NT2/D1 (cell line): ENCODE measurements at regions not wholly inside any gene's neighbourhood (a gene's known extent, or its start where the extent isn't known, plus 50 kb on each side); places are given as distances from the start of the nearest gene placed in this dataset.

Experiments
- SUZ12 ChIP-seq: IDR thresholded peaks from 2 replicates; pipeline ENCODE4 v1.6.1; 2011; ENCODE audit not compliant: insufficient read length, insufficient read depth; ENCODE audit errors: extremely low read depth
- YY1 ChIP-seq: IDR thresholded peaks from 2 replicates; pipeline ENCODE4 v1.6.1; 2011; ENCODE audit not compliant: insufficient read length, insufficient read depth
- ZNF274 ChIP-seq: IDR thresholded peaks from 2 replicates; pipeline ENCODE4 v1.6.1; 2011; ENCODE audit warnings: mild to moderate bottlenecking, low read depth, low read length

DNA sequence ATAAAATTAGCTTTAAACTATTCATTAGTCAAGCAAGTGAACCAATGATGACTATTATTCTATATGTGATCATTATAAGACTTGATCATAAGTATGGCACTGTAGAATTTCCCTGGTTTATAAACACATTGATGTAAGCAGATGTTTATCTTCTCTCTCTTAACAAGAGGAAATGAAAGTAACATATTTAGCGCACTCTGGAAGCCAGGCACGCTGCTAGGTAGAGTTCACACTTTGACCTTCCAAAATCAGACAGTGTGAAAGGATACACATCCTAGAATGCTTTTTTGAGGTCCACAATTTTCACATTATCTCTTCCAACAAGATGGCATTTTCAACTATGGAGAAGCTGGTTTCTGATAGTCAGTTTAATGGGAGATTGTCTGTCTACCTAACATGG lies 529.4 kb upstream of the IGFBP3 start:
- TF ChIP-seq SUZ12 (no peak), ZNF274 (no peak), YY1 (no peak)
